K562 (cell line): ENCODE measurements at regions not wholly inside any gene's neighbourhood (a gene's known extent, or its start where the extent isn't known, plus 50 kb on each side); places are given as distances from the start of the nearest gene placed in this dataset.

Experiments used
- ATAC-seq: fragments of 200-7000 bp; cut with Tn5 transposase; 3 replicates; pipeline ENCODE4 v1.9.1; 2020; ENCODE audit warnings: moderate library complexity
- BruUV-seq: library from RNA; stranded (reverse); fragments of 400-500 nt; replicated peaks from 2 replicates; lab custom pipeline; 2021; lab: Mats Ljungman, UMichigan
- CTCF ChIA-PET: fragments of 300-600 bp; formaldehyde crosslinking; extraction: SDS; loops from one replicate; lab custom pipeline; 2021; ENCODE audit warnings: low intra/inter-chr PET ratio; lab: Yijun Ruan, JAX
- POLR2A ChIA-PET: fragments of 300-600, 350-650 bp; sonication (Branson Sonifier 250); formaldehyde crosslinking; extraction: SDS; loops from one replicate; lab custom pipeline; 2021; ENCODE audit warnings: antibody characterized with exemption, inconsistent platforms; lab: Yijun Ruan, JAX
- DNase-seq, 4 experiments: peaks; one replicate each; pipeline versions ENCODE4 v3.0.0 to v3.0.0-alpha.2; 2011 to 2018; ENCODE audit warnings: low spot score in 3 of 4, mixed read lengths in 3 of 4; ENCODE audit errors: extremely low read depth in 1 of 4
- FAIRE-seq: peaks from 2 replicates; lab custom pipeline; 2011; peaks lifted over from hg19 to GRCh38; lab: Jason Lieb, UNC
- H2AFZ ChIP-seq: 2 replicates; pipeline ENCODE4 v1.6.0; 2011; ENCODE audit warnings: low read depth, low read length, control low read depth, inconsistent platforms
- H3K27ac ChIP-seq: fragments of 200-600 bp; 3 replicates; pipeline ENCODE4 v1.8.0; 2011; ENCODE audit warnings: low read depth, mild to moderate bottlenecking, control low read depth, inconsistent platforms, low read length, moderate library complexity, mixed read lengths; ENCODE audit errors: extremely low read depth
- H3K27me3 ChIP-seq, 2 experiments: fragments of 300-600 bp in 1 of 2; 2 replicates in 1 of 2; 3 replicates in 1 of 2; pipeline versions ENCODE4 v1.6.0 to v1.8.0; 2011; ENCODE audit warnings: inconsistent platforms in 2 of 2, low read length in 2 of 2, mild to moderate bottlenecking in 1 of 2, mixed read lengths in 1 of 2, moderate library complexity in 1 of 2; ENCODE audit not compliant: control insufficient read depth in 2 of 2, insufficient read depth in 2 of 2
- H3K36me3 ChIP-seq: fragments of 300-600 bp; 3 replicates; pipeline ENCODE4 v1.8.0; 2011; ENCODE audit warnings: mild to moderate bottlenecking, low read length, inconsistent platforms; ENCODE audit not compliant: control insufficient read depth, insufficient read depth
- H3K4me1 ChIP-seq, 2 experiments: fragments of 200-600 bp in 1 of 2; replicated peaks in 1 of 2; 2 replicates in 1 of 2; 3 replicates in 1 of 2; pipeline versions ENCODE4 v1.5.1 to v1.8.0; 2011; ENCODE audit warnings: inconsistent platforms in 2 of 2, low read length in 2 of 2, mild to moderate bottlenecking in 1 of 2, mixed read lengths in 1 of 2, moderate library complexity in 1 of 2; ENCODE audit not compliant: control insufficient read depth in 2 of 2, insufficient read depth in 2 of 2
- H3K4me2 ChIP-seq: 2 replicates; pipeline ENCODE4 v1.6.1; 2011; ENCODE audit warnings: low read length, control low read depth, inconsistent platforms, mixed read lengths; ENCODE audit not compliant: insufficient read depth
- H3K4me3 ChIP-seq: fragments of 200-600 bp; sonication (generic), shearing (Covaris generic); 2 replicates; pipeline ENCODE4 v1.5.1; 2016; ENCODE audit warnings: control low read depth, inconsistent platforms
- H3K79me2 ChIP-seq: fragments of 200-600 bp; 3 replicates; pipeline ENCODE4 v1.8.0; 2011; ENCODE audit warnings: low read length, inconsistent platforms; ENCODE audit not compliant: control insufficient read depth, insufficient read depth
- H3K9ac ChIP-seq, 2 experiments: 2 replicates each; pipeline versions ENCODE4 v1.6.0 to v1.6.1; 2011; ENCODE audit warnings: low read depth in 2 of 2, low read length in 2 of 2, control low read depth in 1 of 2, inconsistent platforms in 1 of 2, mild to moderate bottlenecking in 1 of 2, mixed read lengths in 1 of 2; ENCODE audit not compliant: insufficient read depth in 1 of 2
- H3K9me1 ChIP-seq: one replicate; pipeline ENCODE4 v1.6.0; 2011; ENCODE audit warnings: inconsistent platforms, mild to moderate bottlenecking, low read length, moderate library complexity; ENCODE audit not compliant: control insufficient read depth, insufficient read depth
- H3K9me3 ChIP-seq: replicated peaks from 2 replicates; pipeline ENCODE4 v1.5.1; 2011; ENCODE audit warnings: low read depth, low read length, inconsistent platforms; ENCODE audit not compliant: control insufficient read depth, insufficient read depth
- H4K20me1 ChIP-seq: replicated peaks from 2 replicates; pipeline ENCODE4 v1.6.1; 2011; ENCODE audit warnings: low read length, inconsistent platforms, mixed read lengths; ENCODE audit not compliant: control insufficient read depth, insufficient read depth
- C11orf30 ChIP-seq: fragments of 450-650 bp; IDR thresholded peaks from 2 replicates; pipeline ENCODE4 v1.6.1; 2016; ENCODE audit warnings: low read depth, mild to moderate bottlenecking
- KLF6 ChIP-seq: fragments of 250-450 bp; sonication (Bioruptor Pico); IDR thresholded peaks from 2 replicates; pipeline ENCODE4 v1.4.0; 2020; ENCODE audit warnings: mild to moderate bottlenecking, moderate library complexity, borderline replicate concordance
- L3MBTL2 ChIP-seq: fragments of 450-650 bp; IDR thresholded peaks from 2 replicates; pipeline ENCODE4 v1.6.1; 2016; ENCODE audit warnings: mild to moderate bottlenecking, moderate library complexity
- MAFG ChIP-seq: fragments of 450-650 bp; conservative IDR thresholded peaks from 2 replicates; pipeline ENCODE4 v1.6.1; 2016; ENCODE audit warnings: missing genetic modification characterization, missing compliant biosample characterization
- NFATC3 ChIP-seq: fragments of 450-650 bp; IDR thresholded peaks from 2 replicates; pipeline ENCODE4 v1.6.1; 2017; ENCODE audit warnings: mild to moderate bottlenecking
- PHF8 ChIP-seq: fragments of 200-600 bp; sonication (generic); IDR thresholded peaks from 2 replicates; pipeline ENCODE4 v1.6.1; 2012; ENCODE audit warnings: mixed run types, mild to moderate bottlenecking, inconsistent platforms, low read length, moderate library complexity, borderline replicate concordance
- TAF7 ChIP-seq: fragments of 450-650 bp; IDR thresholded peaks from 2 replicates; pipeline ENCODE4 v1.6.1; 2016; ENCODE audit warnings: missing genetic modification characterization, missing compliant biosample characterization
- YY1 ChIP-seq, 3 experiments: IDR thresholded peaks; 2 replicates each; pipeline ENCODE4 v1.6.1; 2011; ENCODE audit warnings: low read length in 2 of 3, mild to moderate bottlenecking in 2 of 3, moderate library complexity in 2 of 3, borderline replicate concordance in 1 of 3, control low read depth in 1 of 3, low read depth in 1 of 3; ENCODE audit not compliant: insufficient read depth in 3 of 3, insufficient replicate concordance in 2 of 3, control insufficient read depth in 1 of 3, insufficient read length in 1 of 3; ENCODE audit errors: extremely low read depth in 1 of 3
- ZBED1 ChIP-seq: IDR thresholded peaks from 2 replicates; pipeline ENCODE4 v1.6.1; 2014
- ZNF316 ChIP-seq: fragments of 450-650 bp; IDR thresholded peaks from 2 replicates; pipeline ENCODE4 v1.6.1; 2016
- ZNF766 ChIP-seq: fragments of 200-800 bp; sonication (Bioruptor generic); conservative IDR thresholded peaks from 2 replicates; pipeline ENCODE4 v1.6.1; 2016; ENCODE audit warnings: missing genetic modification characterization, missing compliant biosample characterization
- ZNF785 ChIP-seq: fragments of 250-450 bp; sonication (Bioruptor Pico); IDR thresholded peaks from 2 replicates; pipeline ENCODE4 v1.4.0; 2020; ENCODE audit warnings: mild to moderate bottlenecking
- WGBS: fragments of 100-300 bp; shearing (Covaris generic); methylation state at CpG from one replicate; pipeline ENCODE4 v1.1.6; 2016; ENCODE audit warnings: low coverage, mixed read lengths; ENCODE audit not compliant: insufficient coverage; ENCODE audit errors: missing lambda C conversion rate; 5-methylcytosine and 5-hydroxymethylcytosine counted together
- in situ Hi-C: fragments of 300-500 bp; cut with MboI; formaldehyde crosslinking; loops from 4 replicates; pipeline ENCODE4 v1.15.0; 2018; ENCODE audit warnings: inconsistent platforms, mixed read lengths
- intact Hi-C: fragments of 100-400 bp; cut with micrococcal nuclease; formaldehyde crosslinking; loops from 2 replicates; pipeline ENCODE4 v1.14.2; 2022

DNA sequence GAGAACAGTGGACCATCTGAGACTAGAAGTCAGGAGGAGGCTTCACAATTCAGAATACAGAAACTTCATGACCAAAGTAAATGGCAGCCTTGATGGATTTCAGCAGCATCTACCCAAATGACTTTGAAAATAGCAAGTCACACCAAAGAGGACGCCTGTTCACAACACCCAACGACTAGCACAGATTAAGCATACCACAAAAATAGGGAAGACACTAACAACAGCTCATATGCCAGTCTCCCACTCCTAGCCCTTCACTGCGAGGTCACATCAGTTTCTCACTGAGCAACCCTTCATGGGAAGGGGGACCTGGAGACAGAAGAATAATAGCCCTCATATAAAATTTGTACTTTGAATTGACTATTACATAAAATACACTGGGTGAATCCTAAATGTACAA is 228.4 kb upstream of the SLC39A10 start:
- CTCF ChIA-PET = no interaction called here

DNA sequence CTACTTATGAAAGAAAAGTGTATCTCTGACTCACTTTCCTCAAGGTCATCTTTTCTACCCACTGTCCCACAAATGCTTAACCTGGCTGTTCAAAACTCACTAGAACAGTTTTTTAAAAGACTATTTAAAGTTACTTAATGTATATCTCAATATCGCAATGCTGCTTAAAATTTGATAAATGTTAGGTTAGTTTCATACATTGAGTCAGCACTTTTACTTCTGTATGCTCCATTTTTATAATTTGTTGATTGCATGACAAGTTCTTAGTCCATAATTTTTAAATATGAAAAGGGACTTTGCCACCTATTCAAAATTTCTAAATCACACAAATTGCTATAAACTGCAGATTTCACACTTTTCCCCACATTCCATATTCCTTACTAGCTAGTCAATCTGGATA is 231.7 kb upstream of the SLC39A10 start:
- H3K4me3 ChIP-seq = no peak overlapping the region
- no peak overlapping the region for H3K4me2 ChIP-seq
- FAIRE-seq (no peak), DNase-seq (no peak), ATAC-seq (no peak)
- no peaks in the 10 kb centered on the region for H3K79me2 ChIP-seq
- no peaks in the 10 kb centered on the region for H3K9me1 ChIP-seq
- no peaks in the 10 kb centered on the region for H3K36me3 ChIP-seq
- no peaks in the 10 kb centered on the region for H3K9me3 ChIP-seq
- WGBS = 87% methylated on average over 1 of the region's 1 CpG
- POLR2A ChIA-PET = no interaction called here
- no peak overlapping the region for H3K27ac ChIP-seq
- no peaks in the 10 kb centered on the region for H3K27me3 ChIP-seq
- TF ChIP-seq ZNF785 (CRISPR knock-in tag) = no peak
- no peak for TF ChIP-seq ZBED1
- 0 out of 2 replicates have a peak, but pooled peaks have one; percentile 26 for TF ChIP-seq MAFG (tag)
- no peak for TF ChIP-seq ZNF766 (CRISPR knock-in tag)
- TF ChIP-seq NFATC3 = no peak
- TF ChIP-seq PHF8 = no peak
- TF ChIP-seq C11orf30 = peak; percentile 42; the same call in 1 of the 2 replicates
- no peak for TF ChIP-seq TAF7 (tag)
- TF ChIP-seq KLF6 (CRISPR knock-in tag) = no peak
- TF ChIP-seq ZNF316 = peak; percentile 81
- TF ChIP-seq L3MBTL2 = no peak
- in situ Hi-C loops (no loop called here), intact Hi-C loops (no loop called here)
- no peak overlapping the region for H3K9ac ChIP-seq
- no peaks in the 10 kb centered on the region for H4K20me1 ChIP-seq
- peak overlapping the region; percentile 52; the same call in 1 of the 2 replicates for H2AFZ ChIP-seq
- H3K4me1 ChIP-seq = no peaks in the 10 kb centered on the region
- BruUV-seq = no TSS peak
- CTCF ChIA-PET = no interaction called here

More for the DNA sequence above, 228.4 kb upstream of the SLC39A10 start:
- H3K4me2 ChIP-seq = no peak overlapping the region
- FAIRE-seq = no peak
- no peaks in the 10 kb centered on the region for H4K20me1 ChIP-seq
- no TSS peak for BruUV-seq
- DNase-seq = no peak
- H3K9me3 ChIP-seq = no peaks in the 10 kb centered on the region; the same call in 1 of the 2 replicates
- no peaks in the 10 kb centered on the region for H3K27me3 ChIP-seq
- WGBS = 17% methylated on average over 3 of the region's 3 CpGs
- intact Hi-C loops = no loop called here
- POLR2A ChIA-PET = no interaction called here
- H3K9me1 ChIP-seq = no peaks in the 10 kb centered on the region
- H3K27ac ChIP-seq = no peak overlapping the region
- H3K9ac ChIP-seq = no peak overlapping the region
- in situ Hi-C loops = no loop called here
- TF ChIP-seq YY1 (IDR thresholded peaks at IDR 0.05; ENCODE audit: borderline replicate concordance in 1 of 3, control insufficient read depth in 1 of 3, extremely low read depth in 1 of 3, insufficient read depth in 3 of 3, insufficient read length in 1 of 3, insufficient replicate concordance in 2 of 3, low read depth in 1 of 3, low read length in 2 of 3) = no peak
- H3K79me2 ChIP-seq = no peaks in the 10 kb centered on the region
- H3K4me1 ChIP-seq = no peaks in the 10 kb centered on the region
- H3K4me3 ChIP-seq = no peak overlapping the region
- ATAC-seq = no peak
- H2AFZ ChIP-seq = 0 out of 2 replicates have a peak overlapping the region, but pooled peaks have one; percentile 32
- H3K36me3 ChIP-seq = no peaks in the 10 kb centered on the region
